Retinal pigment epithelial cell (primary cell): ENCODE measurements at regions not wholly inside any gene's neighbourhood (a gene's known extent, or its start where the extent isn't known, plus 50 kb on each side); places are given as distances from the start of the nearest gene placed in this dataset.

ENCODE experiments used
- DNase-seq: peaks from one replicate; pipeline ENCODE4 v3.0.0-alpha.2; 2010; ENCODE audit warnings: low read depth
- H3K4me3 ChIP-seq: 2 replicates; pipeline ENCODE4 v1.5.1; 2011; ENCODE audit warnings: mild to moderate bottlenecking, low read length, control low read depth, moderate library complexity
- TF ChIP-seq, protein P1 (sequence below): conservative IDR thresholded peaks from 2 replicates; pipeline ENCODE4 v1.5.1; 2011; ENCODE audit warnings: low read depth, low read length, control low read depth, inconsistent platforms

DNA sequence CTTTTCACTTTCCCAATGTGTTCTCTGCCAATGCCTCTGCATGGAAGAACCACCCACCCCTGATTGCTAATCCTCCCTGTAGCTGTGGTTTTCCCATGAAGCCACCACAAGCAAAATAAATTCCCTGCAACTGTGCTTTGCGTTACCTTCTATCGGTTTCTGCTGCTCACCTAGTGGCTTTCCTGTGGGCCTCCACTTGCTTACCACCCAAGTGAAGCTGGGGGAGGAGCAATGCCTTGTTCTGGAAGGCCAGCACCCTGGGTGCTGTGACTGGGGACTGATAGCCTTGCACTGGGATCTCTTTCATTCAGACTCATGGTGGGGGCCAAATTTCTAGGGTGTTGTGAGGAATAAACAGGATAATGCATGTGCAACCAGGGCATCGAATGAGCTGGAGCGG lies 56.3 kb upstream of the GDNF start:
- no peak for DNase-seq
- TF ChIP-seq, protein P1, sequence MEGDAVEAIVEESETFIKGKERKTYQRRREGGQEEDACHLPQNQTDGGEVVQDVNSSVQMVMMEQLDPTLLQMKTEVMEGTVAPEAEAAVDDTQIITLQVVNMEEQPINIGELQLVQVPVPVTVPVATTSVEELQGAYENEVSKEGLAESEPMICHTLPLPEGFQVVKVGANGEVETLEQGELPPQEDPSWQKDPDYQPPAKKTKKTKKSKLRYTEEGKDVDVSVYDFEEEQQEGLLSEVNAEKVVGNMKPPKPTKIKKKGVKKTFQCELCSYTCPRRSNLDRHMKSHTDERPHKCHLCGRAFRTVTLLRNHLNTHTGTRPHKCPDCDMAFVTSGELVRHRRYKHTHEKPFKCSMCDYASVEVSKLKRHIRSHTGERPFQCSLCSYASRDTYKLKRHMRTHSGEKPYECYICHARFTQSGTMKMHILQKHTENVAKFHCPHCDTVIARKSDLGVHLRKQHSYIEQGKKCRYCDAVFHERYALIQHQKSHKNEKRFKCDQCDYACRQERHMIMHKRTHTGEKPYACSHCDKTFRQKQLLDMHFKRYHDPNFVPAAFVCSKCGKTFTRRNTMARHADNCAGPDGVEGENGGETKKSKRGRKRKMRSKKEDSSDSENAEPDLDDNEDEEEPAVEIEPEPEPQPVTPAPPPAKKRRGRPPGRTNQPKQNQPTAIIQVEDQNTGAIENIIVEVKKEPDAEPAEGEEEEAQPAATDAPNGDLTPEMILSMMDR = no peak
- H3K4me3 ChIP-seq = no peak overlapping the region

DNA sequence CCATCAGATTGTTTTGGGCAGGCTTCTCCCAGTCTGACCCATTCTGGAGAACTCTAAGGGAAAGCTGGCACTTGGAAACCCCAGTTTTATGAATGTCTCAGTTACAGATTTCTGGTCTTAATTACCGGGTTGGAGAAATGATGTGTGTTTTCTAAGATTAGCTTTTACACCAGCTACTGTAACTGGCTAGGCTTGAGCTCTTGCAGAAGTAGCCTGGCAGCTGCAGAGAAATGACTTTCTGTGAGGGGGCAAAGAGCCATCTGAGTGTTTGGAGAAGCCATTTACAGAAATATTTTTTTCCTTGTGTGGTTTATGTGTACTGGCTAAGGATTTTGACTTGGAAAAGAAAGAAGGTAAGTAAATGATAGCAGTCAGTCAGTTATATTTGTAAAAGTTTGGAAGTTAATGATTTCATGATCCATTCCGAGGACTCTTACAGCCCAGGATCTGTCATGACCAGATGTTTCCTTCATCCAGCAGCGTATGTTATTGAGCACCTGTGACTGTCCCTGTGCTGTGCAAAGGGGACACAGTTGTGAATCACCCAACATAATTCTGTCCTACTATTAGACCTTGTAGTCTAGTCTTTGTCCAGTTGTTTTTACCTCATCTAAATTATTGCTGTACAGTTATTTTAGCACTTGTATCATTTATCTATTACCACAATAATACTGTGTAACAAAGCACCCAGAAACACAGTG lies 53.7 kb upstream of the GDNF start:
- no peak for DNase-seq
- TF ChIP-seq, protein P1 = no peak
- H3K4me3 ChIP-seq = no peak overlapping the region

DNA sequence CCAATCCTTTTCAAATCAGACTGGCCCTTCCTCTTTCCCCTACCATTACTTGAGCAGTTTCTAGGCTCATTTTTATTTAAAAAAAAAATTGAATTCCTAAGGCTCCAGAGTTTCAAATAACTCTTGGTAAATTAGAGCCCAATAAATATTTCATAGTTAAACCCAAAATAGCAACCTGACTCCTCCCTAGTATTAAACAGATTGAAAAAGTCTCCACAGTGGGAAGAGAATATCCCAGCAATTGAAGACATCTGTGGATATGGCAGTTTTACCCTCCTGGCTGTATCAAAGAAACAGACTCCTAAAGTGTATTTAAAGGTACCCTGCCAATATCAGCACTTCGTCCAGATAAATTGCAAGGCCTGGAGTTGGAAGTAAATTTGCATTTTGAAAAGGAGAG lies 52.7 kb upstream of the GDNF start:
- TF ChIP-seq, protein P1 = no peak
- H3K4me3 ChIP-seq = no peak overlapping the region
- DNase-seq = no peak

DNA sequence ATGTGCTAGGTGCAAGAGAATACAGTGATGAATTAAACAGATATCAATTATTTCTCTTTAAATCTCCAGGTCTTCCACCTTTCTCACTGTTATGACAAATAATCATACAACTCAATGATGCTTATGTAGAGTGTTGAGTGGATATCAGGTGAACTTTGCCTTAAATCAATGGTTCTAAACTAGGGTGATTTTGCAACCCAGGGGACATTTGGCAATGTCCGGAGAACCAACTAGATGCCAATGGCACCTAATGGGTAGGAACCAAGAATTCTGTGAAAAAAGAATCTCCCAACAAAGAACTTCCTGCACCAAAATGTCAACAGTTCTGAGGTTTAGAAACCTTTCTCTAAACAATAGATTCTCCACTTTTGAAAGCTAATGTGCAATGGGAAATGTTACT lies 52.0 kb upstream of the GDNF start:
- H3K4me3 ChIP-seq = no peak overlapping the region
- TF ChIP-seq, protein P1 = no peak
- no peak for DNase-seq

DNA sequence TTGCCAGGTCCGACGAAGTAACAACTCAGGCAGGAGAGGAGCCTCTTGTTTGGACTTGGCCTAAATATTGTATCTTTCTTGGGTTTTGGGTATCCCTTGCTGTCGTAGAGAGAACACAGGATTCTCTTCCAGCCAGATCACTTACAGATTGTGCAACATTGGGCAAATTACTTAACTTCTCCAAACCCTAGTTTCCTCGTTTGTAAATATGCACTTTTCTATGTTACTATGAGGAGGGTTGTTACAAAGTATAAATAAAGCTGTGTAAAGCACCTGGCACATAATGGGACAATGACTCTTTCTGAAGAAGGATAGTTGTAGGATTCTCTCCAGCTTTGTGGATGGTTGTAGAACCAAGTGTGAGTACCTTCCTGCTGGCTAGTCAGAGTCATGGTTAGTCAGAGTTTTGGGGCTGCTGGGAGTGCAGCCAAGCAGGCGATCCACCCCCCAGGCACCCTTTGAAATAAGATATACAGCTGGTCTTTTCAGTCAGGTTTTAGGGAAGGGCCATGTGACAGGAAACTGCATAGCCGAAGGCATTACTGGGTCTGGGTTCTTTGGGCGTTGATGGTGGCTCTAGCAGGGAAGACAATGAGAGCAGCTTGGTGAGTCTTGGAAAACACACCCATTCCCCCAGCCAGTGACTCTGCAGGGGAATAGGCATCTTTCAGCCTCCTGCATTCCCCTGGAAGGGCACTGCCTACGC lies 49.9 kb upstream of the GDNF start:
- TF ChIP-seq, protein P1 = no peak
- H3K4me3 ChIP-seq = no peak overlapping the region
- no peak for DNase-seq
